ENCODE measurements at regions not wholly inside any gene's neighbourhood (a gene's known extent, or its start where the extent isn't known, plus 50 kb on each side); places are given as distances from the start of the nearest gene placed in this dataset.
"Not testable (repeated sequence)": the region's sequence is repeated elsewhere in the genome, so short reads cannot be mapped to it uniquely, and the experiment has no call there.

- H3K27ac ChIP-seq, result no peak overlapping the region
- no peak for TF ChIP-seq CTCF (conservative IDR thresholded peaks at IDR 0.05)
These were observed 70.0 kb upstream of the FAM13C start for GRCh38 chr10:59432207-59432900.

- not testable (repeated sequence) for H3K27ac ChIP-seq
These were observed 51.4 kb upstream of the FAM13C start for GRCh38 chr10:59413795-59414194.

Measured in VCaP (cell line).